ENCODE measurements at regions not wholly inside any gene's neighbourhood (a gene's known extent, or its start where the extent isn't known, plus 50 kb on each side); places are given as distances from the start of the nearest gene placed in this dataset.

- H3K9me3 ChIP-seq (ENCODE audit: control insufficient read depth, low read length) = no peaks in the 10 kb centered on the region
- no peak overlapping the region for H3K9ac ChIP-seq (ENCODE audit: extremely low read depth, low read length, poor library complexity, severe bottlenecking)
- Mint-ChIP-seq H3K27ac (no peak overlapping the region), H3K4me1 (no peaks in the 10 kb centered on the region), H3K9me3 (no peaks in the 10 kb centered on the region), H3K27me3 (ENCODE audit: insufficient read depth) (no peaks in the 10 kb centered on the region), H3K36me3 (ENCODE audit: low read depth) (no peaks in the 10 kb centered on the region), H3K4me3 (no peak overlapping the region)
- no peak overlapping the region for H3K4me3 ChIP-seq (ENCODE audit: low read length)
- no peaks in the 10 kb centered on the region for H3K4me1 ChIP-seq (ENCODE audit: control insufficient read depth, insufficient read depth, low read length)
- TF ChIP-seq CTCF (conservative IDR thresholded peaks at IDR 0.05) = no peak
- H3K27me3 ChIP-seq (ENCODE audit: control insufficient read depth, insufficient read depth, low read length, poor library complexity, severe bottlenecking) = no peaks in the 10 kb centered on the region
- no peak overlapping the region for H3K27ac ChIP-seq (ENCODE audit: low read depth, low read length)
- 100% methylated on average over 2 of the region's 3 CpGs; no CpG with 5 or more reads in 1 of the 2 experiments for WGBS, 2 experiments (ENCODE audit: insufficient coverage in 1 of 2, insufficient read length in 1 of 2)
- no peak for DNase-seq
- H3K36me3 ChIP-seq (ENCODE audit: control insufficient read depth, insufficient read depth, low read length) = no peaks in the 10 kb centered on the region
These were observed 139.4 kb upstream of the CXorf66 start for GRCh38 chrX:140104760-140105159.

DNA sequence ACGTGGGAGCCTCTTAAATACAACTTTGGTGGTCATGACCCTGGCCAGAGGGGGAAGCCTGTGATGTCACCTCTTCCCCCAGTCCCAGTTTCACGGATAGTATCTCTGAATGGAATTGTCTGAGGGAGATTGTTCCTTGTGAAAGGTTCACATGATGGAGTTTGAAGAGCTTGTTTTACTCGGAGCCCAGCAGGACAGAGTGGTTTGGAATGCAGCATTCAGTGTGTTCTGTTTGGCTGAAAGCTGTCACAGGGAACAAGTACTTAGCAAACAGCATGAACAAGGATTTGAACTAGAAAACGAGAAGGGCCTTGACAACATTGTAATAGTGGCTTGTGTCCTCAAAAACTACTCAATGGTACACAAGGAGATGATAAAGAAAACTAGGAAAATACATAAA, 133.9 kb upstream of the CXorf66 start:
- no peaks in the 10 kb centered on the region for H3K4me1 ChIP-seq (ENCODE audit: control insufficient read depth, insufficient read depth, low read length)
- Mint-ChIP-seq H3K4me3 (no peak overlapping the region), H3K27me3 (ENCODE audit: insufficient read depth) (peaks cover 6% of the 10 kb centered on the region), H3K27ac (no peak overlapping the region), H3K9me3 (no peaks in the 10 kb centered on the region), H3K4me1 (peaks cover 39% of the 10 kb centered on the region), H3K36me3 (ENCODE audit: low read depth) (no peaks in the 10 kb centered on the region)
- H3K36me3 ChIP-seq (ENCODE audit: control insufficient read depth, insufficient read depth, low read length) = no peaks in the 10 kb centered on the region
- no peak overlapping the region for H3K27ac ChIP-seq (ENCODE audit: low read depth, low read length)
- no peak overlapping the region for H3K9ac ChIP-seq (ENCODE audit: extremely low read depth, low read length, poor library complexity, severe bottlenecking)
- H3K4me3 ChIP-seq (ENCODE audit: low read length) = no peak overlapping the region
- DNase-seq = peak; percentile 52
- H3K9me3 ChIP-seq (ENCODE audit: control insufficient read depth, low read length) = no peaks in the 10 kb centered on the region
- no peaks in the 10 kb centered on the region for H3K27me3 ChIP-seq (ENCODE audit: control insufficient read depth, insufficient read depth, low read length, poor library complexity, severe bottlenecking)
- 36 to 38% methylated on average over 3 to 4 of the region's 4 CpGs for WGBS, 2 experiments (ENCODE audit: insufficient coverage in 1 of 2, insufficient read length in 1 of 2)
- no peak for TF ChIP-seq CTCF (conservative IDR thresholded peaks at IDR 0.05)

- Mint-ChIP-seq H3K27me3 (ENCODE audit: insufficient read depth) (peaks cover 38% of the 10 kb centered on the region), H3K9me3 (no peaks in the 10 kb centered on the region), H3K27ac (no peak overlapping the region), H3K4me3 (peak overlapping the region; percentile 67), H3K4me1 (peaks cover 40% of the 10 kb centered on the region), H3K36me3 (ENCODE audit: low read depth) (no peaks in the 10 kb centered on the region)
- 93 to 100% methylated on average over 6 to 26 of the region's 26 CpGs for whole genome bisulfite sequencing, 2 experiments (ENCODE audit: insufficient coverage in 1 of 2, insufficient read length in 1 of 2)
- H3K9me3 ChIP-seq (ENCODE audit: control insufficient read depth, low read length) = no peaks in the 10 kb centered on the region
- H3K9ac ChIP-seq (ENCODE audit: extremely low read depth, low read length, poor library complexity, severe bottlenecking) = no peak overlapping the region
- no peak overlapping the region for H3K27ac ChIP-seq (ENCODE audit: low read depth, low read length)
- H3K36me3 ChIP-seq (ENCODE audit: control insufficient read depth, insufficient read depth, low read length) = no peaks in the 10 kb centered on the region
- peak overlapping the region; percentile 56 for H3K4me3 ChIP-seq (ENCODE audit: low read length)
- TF ChIP-seq CTCF (conservative IDR thresholded peaks at IDR 0.05) = peak; percentile 37
- no peaks in the 10 kb centered on the region for H3K4me1 ChIP-seq (ENCODE audit: control insufficient read depth, insufficient read depth, low read length)
- H3K27me3 ChIP-seq (ENCODE audit: control insufficient read depth, insufficient read depth, low read length, poor library complexity, severe bottlenecking) = peaks cover 4% of the 10 kb centered on the region
- DNase-seq = peak; percentile 52
These were observed 126.8 kb upstream of the CXorf66 start for GRCh38 chrX:140092121-140092520.

Data from endodermal cell (in vitro differentiated cells).